PFSK-1 (cell line): ENCODE measurements at regions not wholly inside any gene's neighbourhood (a gene's known extent, or its start where the extent isn't known, plus 50 kb on each side); places are given as distances from the start of the nearest gene placed in this dataset.

Experiments used
- FOXP2 ChIP-seq: optimal IDR thresholded peaks from 2 replicates; pipeline ENCODE3; 2011; ENCODE audit warnings: borderline replicate concordance, control low read depth, inconsistent platforms; ENCODE audit not compliant: insufficient read depth; ENCODE audit errors: extremely low read length, extremely low read depth
- POLR2AphosphoS5 ChIP-seq: IDR thresholded peaks from 2 replicates; pipeline ENCODE4 v1.6.1; 2012; ENCODE audit warnings: low read depth, mild to moderate bottlenecking, control low read depth, low read length, moderate library complexity
- REST ChIP-seq, 2 experiments: IDR thresholded peaks; 2 replicates each; pipeline versions ENCODE4 v1.6.1 to v1.8.0; 2011 to 2012; ENCODE audit warnings: low read depth in 2 of 2, low read length in 2 of 2, control low read depth in 1 of 2, inconsistent platforms in 1 of 2, mild to moderate bottlenecking in 1 of 2, moderate library complexity in 1 of 2; ENCODE audit not compliant: insufficient read depth in 1 of 2
- SIN3A ChIP-seq: IDR thresholded peaks from 2 replicates; pipeline ENCODE4 v1.6.1; 2012; ENCODE audit warnings: mild to moderate bottlenecking, low read length, moderate library complexity, borderline replicate concordance; ENCODE audit not compliant: insufficient read depth
- TAF1 ChIP-seq: IDR thresholded peaks from 2 replicates; pipeline ENCODE4 v1.6.1; 2012; ENCODE audit warnings: low read length, control low read depth, borderline replicate concordance; ENCODE audit not compliant: insufficient read depth

- TF ChIP-seq FOXP2 (no peak), TAF1 (no peak), SIN3A (no peak), POLR2AphosphoS5 (no peak), REST (IDR thresholded peaks at IDR 0.05; ENCODE audit: insufficient read depth in 1 of 2, low read depth in 2 of 2, low read length in 2 of 2) (no peak)
Observed at GRCh38 chr3:105006164-105006563, 360.5 kb upstream of the ALCAM start.

- TF ChIP-seq POLR2AphosphoS5 (no peak), SIN3A (no peak)
Observed at GRCh38 chr3:105013657-105014056, 353.1 kb upstream of the ALCAM start.

GRCh38 chr3:105014631-105015030 lies 352.1 kb upstream of the ALCAM start:
- TF ChIP-seq SIN3A (no peak), TAF1 (no peak), FOXP2 (no peak), POLR2AphosphoS5 (no peak), REST (IDR thresholded peaks at IDR 0.05; ENCODE audit: insufficient read depth in 1 of 2, low read depth in 2 of 2, low read length in 2 of 2) (no peak)

- TF ChIP-seq SIN3A (no peak), POLR2AphosphoS5 (no peak), TAF1 (no peak), REST (IDR thresholded peaks at IDR 0.05; ENCODE audit: insufficient read depth in 1 of 2, low read depth in 2 of 2, low read length in 2 of 2) (no peak), FOXP2 (no peak)
Observed at GRCh38 chr3:105022813-105023212, 343.9 kb upstream of the ALCAM start.

GRCh38 chr3:105030211-105030610 lies 336.5 kb upstream of the ALCAM start:
- TF ChIP-seq POLR2AphosphoS5 (no peak), FOXP2 (no peak), SIN3A (no peak), REST (IDR thresholded peaks at IDR 0.05; ENCODE audit: insufficient read depth in 1 of 2, low read depth in 2 of 2, low read length in 2 of 2) (no peak), TAF1 (no peak)
